Uterus (tissue), 3 donors: ENCODE measurements at regions not wholly inside any gene's neighbourhood (a gene's known extent, or its start where the extent isn't known, plus 50 kb on each side); places are given as distances from the start of the nearest gene placed in this dataset.

Experiments used
- DNase-seq, 2 donors: peaks; one replicate each; pipeline ENCODE4 v3.0.0-alpha.2; 2019 to 2020
- H3K27ac ChIP-seq, 2 donors: fragments of 200-600 bp; sonication (generic); 1 replicate in 1 of 2; 2 replicates in 1 of 2; pipeline ENCODE4 v1.5.1; 2016 to 2018
- H3K27me3 ChIP-seq, 2 donors: fragments of 200-600 bp; sonication (generic); one replicate each; pipeline ENCODE4 v1.5.1; 2018 to 2019; ENCODE audit warnings: control low read depth in 1 of 2
- H3K36me3 ChIP-seq, 2 donors: fragments of 200-600 bp; sonication (generic); one replicate each; pipeline ENCODE4 v1.5.1; 2019; ENCODE audit warnings: control low read depth in 1 of 2
- H3K4me1 ChIP-seq, 2 donors: fragments of 200-600 bp; sonication (generic); one replicate each; pipeline ENCODE4 v1.5.1; 2018 to 2019; ENCODE audit warnings: control low read depth in 1 of 2
- H3K4me3 ChIP-seq, 2 donors: fragments of 200-600 bp; sonication (generic); 1 replicate in 1 of 2; 2 replicates in 1 of 2; pipeline ENCODE4 v1.5.1; 2018 to 2019; ENCODE audit warnings: mild to moderate bottlenecking in 1 of 2
- H3K9me3 ChIP-seq, 2 donors: fragments of 200-600 bp; sonication (generic); one replicate each; pipeline ENCODE4 v1.5.1; 2019; ENCODE audit warnings: control low read depth in 1 of 2
- POLR2A ChIP-seq, 2 donors: fragments of 450-650 bp; IDR thresholded peaks; one replicate each; pipeline ENCODE4 v1.6.1; 2016; ENCODE audit warnings: antibody characterized with exemption in 2 of 2, mild to moderate bottlenecking in 1 of 2, moderate library complexity in 1 of 2
- intact Hi-C: fragments of 100-400 bp; cut with DNase I; formaldehyde crosslinking; loops from one replicate; pipeline ENCODE4 v1.15.1; 2023; ENCODE audit warnings: low total_unique reads
- TF ChIP-seq, protein P1 (sequence below), 4 experiments: fragments of 200-600 bp in 2 of 4; fragments of 450-650 bp in 2 of 4; sonication (generic) in 2 of 4; IDR thresholded peaks; one replicate each; pipeline ENCODE4 v1.5.1; 2016 to 2019; ENCODE audit warnings: antibody characterized with exemption in 4 of 4, mild to moderate bottlenecking in 2 of 4, moderate library complexity in 1 of 4
- donor health status: DM: yes; HTN: yes; CAD: no.

DNA sequence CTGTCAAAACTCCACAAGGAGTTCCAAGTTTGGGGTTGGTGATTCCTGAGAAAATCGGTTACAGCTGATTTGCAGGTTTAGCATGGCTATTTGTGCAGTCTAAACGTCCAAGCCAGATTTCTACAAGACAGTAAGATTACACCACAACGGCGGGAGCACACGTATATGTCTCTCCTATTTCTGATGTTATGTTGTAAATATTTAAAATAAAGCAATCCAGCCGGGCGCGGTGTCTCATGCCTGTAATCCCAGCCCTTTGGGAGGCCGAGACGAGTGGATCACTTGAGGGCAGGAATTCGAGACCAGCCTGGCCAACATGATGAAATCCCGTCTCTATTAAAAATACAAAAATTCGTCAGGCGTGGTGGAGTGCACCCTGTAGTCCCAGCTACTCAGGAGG is 106.8 kb upstream of the IGF1R start:
- intact Hi-C loops, result no loop called here
- no peak for DNase-seq
- H3K27me3 ChIP-seq, result no peaks in the 10 kb centered on the region

DNA sequence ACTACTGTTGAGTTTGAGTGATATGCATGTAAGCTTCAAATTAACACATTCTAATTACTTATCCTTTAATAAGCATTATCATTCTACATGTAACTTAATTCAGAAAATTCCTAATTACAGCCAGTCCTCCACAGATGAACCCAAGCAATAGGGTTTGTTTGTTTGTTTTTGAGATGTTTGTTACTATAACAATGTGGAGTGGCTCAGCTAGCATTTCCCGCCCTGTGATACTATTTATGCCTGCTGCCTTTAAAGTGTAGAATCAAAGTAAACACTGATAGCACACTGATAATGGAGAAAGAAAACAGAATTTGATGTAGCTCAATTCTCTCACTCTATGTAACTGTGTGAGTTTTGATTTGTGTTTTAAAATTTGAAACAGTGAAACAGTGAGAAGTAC is 105.1 kb upstream of the IGF1R start:
- Histone ChIP-seq H3K27me3 (no peaks in the 10 kb centered on the region), H3K4me3 (no peak overlapping the region), H3K27ac (no peak overlapping the region), H3K4me1 (no peaks in the 10 kb centered on the region), H3K9me3 (no peaks in the 10 kb centered on the region), H3K36me3 (no peaks in the 10 kb centered on the region)
- no peak for DNase-seq
- TF ChIP-seq, protein P1, sequence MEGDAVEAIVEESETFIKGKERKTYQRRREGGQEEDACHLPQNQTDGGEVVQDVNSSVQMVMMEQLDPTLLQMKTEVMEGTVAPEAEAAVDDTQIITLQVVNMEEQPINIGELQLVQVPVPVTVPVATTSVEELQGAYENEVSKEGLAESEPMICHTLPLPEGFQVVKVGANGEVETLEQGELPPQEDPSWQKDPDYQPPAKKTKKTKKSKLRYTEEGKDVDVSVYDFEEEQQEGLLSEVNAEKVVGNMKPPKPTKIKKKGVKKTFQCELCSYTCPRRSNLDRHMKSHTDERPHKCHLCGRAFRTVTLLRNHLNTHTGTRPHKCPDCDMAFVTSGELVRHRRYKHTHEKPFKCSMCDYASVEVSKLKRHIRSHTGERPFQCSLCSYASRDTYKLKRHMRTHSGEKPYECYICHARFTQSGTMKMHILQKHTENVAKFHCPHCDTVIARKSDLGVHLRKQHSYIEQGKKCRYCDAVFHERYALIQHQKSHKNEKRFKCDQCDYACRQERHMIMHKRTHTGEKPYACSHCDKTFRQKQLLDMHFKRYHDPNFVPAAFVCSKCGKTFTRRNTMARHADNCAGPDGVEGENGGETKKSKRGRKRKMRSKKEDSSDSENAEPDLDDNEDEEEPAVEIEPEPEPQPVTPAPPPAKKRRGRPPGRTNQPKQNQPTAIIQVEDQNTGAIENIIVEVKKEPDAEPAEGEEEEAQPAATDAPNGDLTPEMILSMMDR (IDR thresholded peaks at IDR 0.05), result no peak
- no peak for TF ChIP-seq POLR2A (IDR thresholded peaks at IDR 0.05)
- intact Hi-C loops, result no loop called here

More for the DNA sequence above, 106.8 kb upstream of the IGF1R start:
- no peaks in the 10 kb centered on the region for H3K9me3 ChIP-seq
- no peak overlapping the region for H3K4me3 ChIP-seq
- no peaks in the 10 kb centered on the region for H3K36me3 ChIP-seq
- H3K27ac ChIP-seq, result no peak overlapping the region
- H3K4me1 ChIP-seq, result no peaks in the 10 kb centered on the region
- TF ChIP-seq POLR2A (IDR thresholded peaks at IDR 0.05), result no peak
- TF ChIP-seq, protein P1 (IDR thresholded peaks at IDR 0.05), result no peak

DNA sequence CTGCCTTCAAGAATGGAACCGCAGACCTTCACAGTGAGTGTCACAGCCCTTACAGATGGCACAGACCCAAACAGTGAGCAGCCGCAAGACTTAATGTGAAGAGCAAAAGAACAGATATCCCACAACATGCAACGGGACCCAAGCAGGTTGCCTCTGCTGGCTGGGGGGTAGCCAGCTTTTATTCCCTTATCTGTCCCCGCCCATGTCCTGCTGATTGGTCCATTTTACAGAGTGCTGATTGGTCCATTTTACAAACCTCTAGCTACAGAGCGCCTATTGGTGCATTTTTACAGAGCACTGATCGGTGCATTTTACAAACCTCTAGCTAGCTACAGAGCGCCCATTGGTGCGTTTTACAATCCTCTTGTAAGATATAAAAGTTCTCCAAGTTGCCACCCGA is 102.0 kb upstream of the IGF1R start:
- Histone ChIP-seq H3K4me3 (no peak overlapping the region), H3K27me3 (no peaks in the 10 kb centered on the region), H3K27ac (no peak overlapping the region), H3K9me3 (no peaks in the 10 kb centered on the region), H3K4me1 (no peaks in the 10 kb centered on the region), H3K36me3 (no peaks in the 10 kb centered on the region)
- no peak for DNase-seq
- intact Hi-C loops, result no loop called here
- no peak for TF ChIP-seq POLR2A (IDR thresholded peaks at IDR 0.05)
- TF ChIP-seq, protein P1 (IDR thresholded peaks at IDR 0.05), result no peak

- intact Hi-C loops, result no loop called here
Measured at GRCh38 chr15:98547275-98547674, 101.1 kb upstream of the IGF1R start.

GRCh38 chr15:98547741-98548138 is 100.6 kb upstream of the IGF1R start:
- H3K27ac ChIP-seq, result peak overlapping the region; percentile 81 to 85
- H3K36me3 ChIP-seq, result no peaks in the 10 kb centered on the region
- DNase-seq, result peak; percentile 27 to 30
- H3K4me1 ChIP-seq, result no peaks in the 10 kb centered on the region
- H3K27me3 ChIP-seq, result no peaks in the 10 kb centered on the region
- no peaks in the 10 kb centered on the region for H3K9me3 ChIP-seq
- intact Hi-C loops, result no loop called here
- no peak for TF ChIP-seq POLR2A (IDR thresholded peaks at IDR 0.05)
- TF ChIP-seq, protein P1 (IDR thresholded peaks at IDR 0.05), result no peak
- H3K4me3 ChIP-seq, result peak overlapping the region; percentile 49 to 62

More at GRCh38 chr15:98547275-98547674, 101.1 kb upstream of the IGF1R start:
- Histone ChIP-seq H3K27me3 (no peaks in the 10 kb centered on the region), H3K36me3 (no peaks in the 10 kb centered on the region), H3K4me1 (no peaks in the 10 kb centered on the region), H3K9me3 (no peaks in the 10 kb centered on the region), H3K27ac (peak overlapping the region; percentile 81 to 85), H3K4me3 (peak overlapping the region in 1 of 2 donors; percentile 49)
- no peak for DNase-seq
- TF ChIP-seq, protein P1 (IDR thresholded peaks at IDR 0.05), result no peak
- TF ChIP-seq POLR2A (IDR thresholded peaks at IDR 0.05), result no peak
